ENCODE measurements at regions not wholly inside any gene's neighbourhood (a gene's known extent, or its start where the extent isn't known, plus 50 kb on each side); places are given as distances from the start of the nearest gene placed in this dataset.

DNA sequence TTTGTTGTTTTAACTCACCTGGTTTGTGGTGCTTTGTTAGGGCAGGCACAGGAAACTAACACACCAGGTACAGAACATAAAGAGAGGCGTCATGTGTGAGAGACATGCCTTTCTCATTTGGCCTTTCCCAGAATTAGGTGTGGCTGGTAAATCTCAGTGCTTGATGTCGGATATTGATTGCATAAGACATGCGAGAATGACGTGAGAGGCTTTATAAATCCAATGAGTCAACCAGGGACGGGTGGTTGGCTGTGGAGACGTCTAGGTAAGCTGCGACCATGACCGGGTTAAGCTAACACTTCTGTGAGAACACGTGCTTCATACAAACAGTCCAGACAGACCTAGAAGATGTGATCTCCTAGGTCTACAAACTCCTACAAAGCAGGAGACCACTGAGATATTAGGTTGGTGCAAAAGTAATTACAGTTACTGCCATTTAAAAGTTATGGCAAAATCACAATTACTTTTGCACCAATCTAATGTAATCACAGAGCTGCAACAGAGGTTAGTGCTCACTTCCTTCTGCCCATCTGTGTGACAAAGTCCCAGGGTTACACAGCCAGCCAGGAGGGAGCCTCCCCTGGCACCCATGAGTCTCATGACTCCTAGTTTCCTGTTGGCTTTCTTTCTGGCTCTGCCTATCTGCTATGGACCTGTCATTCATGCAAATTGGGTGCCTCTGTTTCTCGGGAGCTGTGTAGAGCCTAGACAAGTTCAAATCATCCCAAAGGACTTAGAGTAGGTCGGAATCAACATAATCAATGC is 98.9 kb upstream of the ATP8B1 start:
- TF ChIP-seq, protein P1, sequence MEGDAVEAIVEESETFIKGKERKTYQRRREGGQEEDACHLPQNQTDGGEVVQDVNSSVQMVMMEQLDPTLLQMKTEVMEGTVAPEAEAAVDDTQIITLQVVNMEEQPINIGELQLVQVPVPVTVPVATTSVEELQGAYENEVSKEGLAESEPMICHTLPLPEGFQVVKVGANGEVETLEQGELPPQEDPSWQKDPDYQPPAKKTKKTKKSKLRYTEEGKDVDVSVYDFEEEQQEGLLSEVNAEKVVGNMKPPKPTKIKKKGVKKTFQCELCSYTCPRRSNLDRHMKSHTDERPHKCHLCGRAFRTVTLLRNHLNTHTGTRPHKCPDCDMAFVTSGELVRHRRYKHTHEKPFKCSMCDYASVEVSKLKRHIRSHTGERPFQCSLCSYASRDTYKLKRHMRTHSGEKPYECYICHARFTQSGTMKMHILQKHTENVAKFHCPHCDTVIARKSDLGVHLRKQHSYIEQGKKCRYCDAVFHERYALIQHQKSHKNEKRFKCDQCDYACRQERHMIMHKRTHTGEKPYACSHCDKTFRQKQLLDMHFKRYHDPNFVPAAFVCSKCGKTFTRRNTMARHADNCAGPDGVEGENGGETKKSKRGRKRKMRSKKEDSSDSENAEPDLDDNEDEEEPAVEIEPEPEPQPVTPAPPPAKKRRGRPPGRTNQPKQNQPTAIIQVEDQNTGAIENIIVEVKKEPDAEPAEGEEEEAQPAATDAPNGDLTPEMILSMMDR (conservative IDR thresholded peaks at IDR 0.05; ENCODE audit: low read depth, low read length) = no peak
- no peak for TF ChIP-seq EZH2 (IDR thresholded peaks at IDR 0.05; ENCODE audit: borderline replicate concordance, low read depth, low read length, poor library complexity, severe bottlenecking)

Data from A673 (cell line).